ENCODE measurements at regions not wholly inside any gene's neighbourhood (a gene's known extent, or its start where the extent isn't known, plus 50 kb on each side); places are given as distances from the start of the nearest gene placed in this dataset.
"Not testable (repeated sequence)": the region's sequence is repeated elsewhere in the genome, so short reads cannot be mapped to it uniquely, and the experiment has no call there.

DNA sequence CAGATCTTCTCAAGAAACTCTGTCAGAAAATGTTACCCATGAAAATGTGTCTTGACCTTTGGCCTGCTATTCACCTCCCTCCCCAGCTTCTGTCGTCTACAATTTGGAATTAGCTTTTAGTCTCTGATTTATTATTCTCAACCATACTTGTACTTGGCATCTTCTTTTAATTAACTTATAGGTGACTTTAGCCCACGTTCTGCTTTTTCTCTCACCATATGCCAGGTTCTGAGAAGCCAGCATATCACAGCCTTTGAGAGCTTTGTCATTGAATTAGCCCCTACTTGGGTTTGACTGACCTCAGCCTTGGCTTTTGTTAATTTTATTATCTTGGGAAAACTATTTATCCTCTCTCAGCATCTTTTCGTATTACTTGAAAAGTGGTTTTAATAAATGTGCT, 355.9 kb downstream of the OXSM start:
- H2AK5ac ChIP-seq (ENCODE audit: low read length), result no peak overlapping the region
- no peak overlapping the region for H2BK120ac ChIP-seq (ENCODE audit: low read depth, low read length)
- no peak overlapping the region for H3K27ac ChIP-seq (ENCODE audit: low read depth, low read length)
- no peak overlapping the region for H2BK15ac ChIP-seq (replicated peaks; ENCODE audit: low read depth)
- no peaks in the 10 kb centered on the region for H3K4me1 ChIP-seq (ENCODE audit: control insufficient read depth, low read depth, low read length)
- H3K79me1 ChIP-seq (ENCODE audit: low read length), result no peaks in the 10 kb centered on the region
- H3K36me3 ChIP-seq (ENCODE audit: control insufficient read depth, insufficient read depth, low read length), result no peaks in the 10 kb centered on the region
- H2BK5ac ChIP-seq (ENCODE audit: low read length), result no peak overlapping the region
- H3K23ac ChIP-seq (ENCODE audit: low read length), result no peak overlapping the region
- no peaks in the 10 kb centered on the region for H3K27me3 ChIP-seq (ENCODE audit: insufficient read depth, low read length, poor library complexity)
- no peak overlapping the region for H3K4me3 ChIP-seq (ENCODE audit: low read length)
- no peak overlapping the region for H3K9ac ChIP-seq (ENCODE audit: low read length)
- H3K18ac ChIP-seq (ENCODE audit: low read length), result no peak overlapping the region
- no peak overlapping the region for H3K4me2 ChIP-seq (ENCODE audit: low read length)
- H4K8ac ChIP-seq (ENCODE audit: low read depth, low read length), result no peak overlapping the region
- DNase-seq, result no peak
- no CpG with 5 or more reads among the region's 3 CpGs for WGBS (ENCODE audit: extremely low coverage, insufficient coverage, low lambda C conversion rate)
- no peaks in the 10 kb centered on the region for H3K79me2 ChIP-seq (ENCODE audit: control insufficient read depth, insufficient read depth, low read length)
- H4K5ac ChIP-seq (ENCODE audit: low read length), result no peak overlapping the region
- no peak overlapping the region for H3K4ac ChIP-seq (ENCODE audit: low read depth, low read length)
- no peak overlapping the region for H3K56ac ChIP-seq (ENCODE audit: low read length)

GRCh38 chr3:26157428-26157827, 367.5 kb downstream of the OXSM start:
- not testable (repeated sequence) for H3K18ac ChIP-seq (ENCODE audit: low read length); H3K27me3 ChIP-seq (ENCODE audit: insufficient read depth, low read length, poor library complexity); H3K56ac ChIP-seq (ENCODE audit: low read length); H3K23ac ChIP-seq (ENCODE audit: low read length); H3K9ac ChIP-seq (ENCODE audit: low read length); H4K8ac ChIP-seq (ENCODE audit: low read depth, low read length); H3K79me2 ChIP-seq (ENCODE audit: control insufficient read depth, insufficient read depth, low read length); H3K4me1 ChIP-seq (ENCODE audit: control insufficient read depth, low read depth, low read length); H4K5ac ChIP-seq (ENCODE audit: low read length); H3K4ac ChIP-seq (ENCODE audit: low read depth, low read length); H3K27ac ChIP-seq (ENCODE audit: low read depth, low read length); H2BK5ac ChIP-seq (ENCODE audit: low read length); H3K4me3 ChIP-seq (ENCODE audit: low read length); H2BK120ac ChIP-seq (ENCODE audit: low read depth, low read length); H2BK15ac ChIP-seq (replicated peaks; ENCODE audit: low read depth); H2AK5ac ChIP-seq (ENCODE audit: low read length); H3K36me3 ChIP-seq (ENCODE audit: control insufficient read depth, insufficient read depth, low read length); DNase-seq; H3K4me2 ChIP-seq (ENCODE audit: low read length); H3K79me1 ChIP-seq (ENCODE audit: low read length)
- no CpG with 5 or more reads among the region's 4 CpGs for WGBS (ENCODE audit: extremely low coverage, insufficient coverage, low lambda C conversion rate)

DNA sequence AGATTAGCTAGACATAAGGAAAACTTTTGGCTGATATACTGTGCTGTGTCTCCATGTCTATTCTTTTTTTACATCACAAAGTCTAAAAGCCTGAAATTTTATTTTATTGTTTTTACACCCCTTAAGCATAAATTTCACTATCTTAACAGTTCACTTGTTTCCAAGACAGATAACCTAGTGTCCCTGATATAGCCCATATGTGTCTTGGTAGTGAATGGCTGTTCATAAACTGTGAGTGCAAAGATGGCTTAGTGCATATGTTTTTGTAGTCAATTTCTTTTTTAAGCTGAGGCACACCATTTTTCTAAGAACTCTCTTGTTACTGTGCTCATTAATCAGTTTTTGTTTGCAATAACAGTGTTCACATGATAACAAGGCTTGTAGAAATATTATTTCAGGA, 381.1 kb downstream of the OXSM start:
- Histone ChIP-seq H4K8ac (ENCODE audit: low read depth, low read length) (no peak overlapping the region), H3K18ac (ENCODE audit: low read length) (no peak overlapping the region), H2AK5ac (ENCODE audit: low read length) (no peak overlapping the region), H3K9ac (ENCODE audit: low read length) (no peak overlapping the region), H3K4me3 (ENCODE audit: low read length) (no peak overlapping the region), H3K27me3 (ENCODE audit: insufficient read depth, low read length, poor library complexity) (no peaks in the 10 kb centered on the region), H4K5ac (ENCODE audit: low read length) (no peak overlapping the region), H3K56ac (ENCODE audit: low read length) (no peak overlapping the region), H3K4me1 (ENCODE audit: control insufficient read depth, low read depth, low read length) (no peaks in the 10 kb centered on the region), H2BK120ac (ENCODE audit: low read depth, low read length) (no peak overlapping the region), H2BK5ac (ENCODE audit: low read length) (no peak overlapping the region), H3K79me1 (ENCODE audit: low read length) (no peaks in the 10 kb centered on the region), H2BK15ac (replicated peaks; ENCODE audit: low read depth) (no peak overlapping the region), H3K36me3 (ENCODE audit: control insufficient read depth, insufficient read depth, low read length) (no peaks in the 10 kb centered on the region), H3K79me2 (ENCODE audit: control insufficient read depth, insufficient read depth, low read length) (no peaks in the 10 kb centered on the region), H3K27ac (ENCODE audit: low read depth, low read length) (no peak overlapping the region), H3K23ac (ENCODE audit: low read length) (no peak overlapping the region), H3K4ac (ENCODE audit: low read depth, low read length) (no peak overlapping the region), H3K4me2 (ENCODE audit: low read length) (no peak overlapping the region)
- no peak for DNase-seq

DNA sequence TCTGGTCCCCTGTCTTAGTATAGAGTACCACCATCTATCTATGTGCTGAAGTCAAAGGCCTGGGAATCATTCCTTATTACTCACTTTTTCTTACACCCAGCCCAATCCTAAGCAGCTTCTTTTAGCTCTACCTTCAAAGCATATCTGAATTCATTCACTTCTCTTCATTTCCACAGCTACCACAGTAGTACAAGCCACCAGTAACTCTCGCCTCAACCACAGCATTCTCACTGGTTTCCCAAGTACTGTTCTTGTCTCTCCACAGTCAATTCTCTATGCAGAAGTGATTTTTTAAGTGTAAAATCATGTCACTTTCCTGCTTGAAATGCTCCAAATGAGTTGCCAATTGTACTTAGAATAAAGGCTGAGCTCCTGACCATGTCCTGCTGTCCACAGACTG, 401.7 kb downstream of the OXSM start:
- H3K27ac ChIP-seq (ENCODE audit: low read depth, low read length), result no peak overlapping the region
- no peak overlapping the region for H2BK15ac ChIP-seq (replicated peaks; ENCODE audit: low read depth)
- no peak overlapping the region for H2BK5ac ChIP-seq (ENCODE audit: low read length)
- H3K4ac ChIP-seq (ENCODE audit: low read depth, low read length), result no peak overlapping the region
- no peak overlapping the region for H2AK5ac ChIP-seq (ENCODE audit: low read length)
- H3K36me3 ChIP-seq (ENCODE audit: control insufficient read depth, insufficient read depth, low read length), result no peaks in the 10 kb centered on the region
- H4K5ac ChIP-seq (ENCODE audit: low read length), result no peak overlapping the region
- no peaks in the 10 kb centered on the region for H3K4me1 ChIP-seq (ENCODE audit: control insufficient read depth, low read depth, low read length)
- no peaks in the 10 kb centered on the region for H3K27me3 ChIP-seq (ENCODE audit: insufficient read depth, low read length, poor library complexity)
- H3K4me2 ChIP-seq (ENCODE audit: low read length), result no peak overlapping the region
- no peak overlapping the region for H4K8ac ChIP-seq (ENCODE audit: low read depth, low read length)
- no peak overlapping the region for H3K56ac ChIP-seq (ENCODE audit: low read length)
- H3K4me3 ChIP-seq (ENCODE audit: low read length), result no peak overlapping the region
- no peak for DNase-seq
- no peak overlapping the region for H3K9ac ChIP-seq (ENCODE audit: low read length)
- no peaks in the 10 kb centered on the region for H3K79me2 ChIP-seq (ENCODE audit: control insufficient read depth, insufficient read depth, low read length)
- H3K79me1 ChIP-seq (ENCODE audit: low read length), result no peaks in the 10 kb centered on the region
- no CpG with 5 or more reads among the region's 1 CpG for WGBS (ENCODE audit: extremely low coverage, insufficient coverage, low lambda C conversion rate)
- H2BK120ac ChIP-seq (ENCODE audit: low read depth, low read length), result no peak overlapping the region
- no peak overlapping the region for H3K18ac ChIP-seq (ENCODE audit: low read length)
- H3K23ac ChIP-seq (ENCODE audit: low read length), result no peak overlapping the region

DNA sequence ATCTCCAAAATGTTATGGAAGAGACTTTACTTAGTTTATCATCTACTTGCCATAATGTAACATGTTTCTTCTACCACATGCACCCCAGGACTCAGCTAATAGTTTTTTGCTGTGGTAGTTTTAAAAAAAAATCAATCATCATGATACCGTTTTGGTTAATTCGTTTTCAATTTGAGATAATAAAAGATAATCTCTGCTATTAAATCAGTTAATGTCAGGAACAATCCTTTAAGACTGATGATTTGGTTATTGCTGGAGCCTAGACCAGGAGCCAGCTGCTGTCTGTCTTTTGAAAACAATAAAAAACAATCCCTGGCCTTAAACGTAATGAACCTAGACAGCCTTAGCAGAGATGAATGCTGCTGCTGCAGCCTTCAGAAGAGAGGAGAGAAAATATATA, 403.7 kb downstream of the OXSM start:
- Histone ChIP-seq H2AK5ac (ENCODE audit: low read length) (no peak overlapping the region), H3K4me3 (ENCODE audit: low read length) (no peak overlapping the region), H2BK120ac (ENCODE audit: low read depth, low read length) (no peak overlapping the region), H3K27ac (ENCODE audit: low read depth, low read length) (no peak overlapping the region), H2BK15ac (replicated peaks; ENCODE audit: low read depth) (no peak overlapping the region), H3K56ac (ENCODE audit: low read length) (no peak overlapping the region), H3K4ac (ENCODE audit: low read depth, low read length) (no peak overlapping the region), H4K8ac (ENCODE audit: low read depth, low read length) (no peak overlapping the region), H3K23ac (ENCODE audit: low read length) (no peak overlapping the region), H3K27me3 (ENCODE audit: insufficient read depth, low read length, poor library complexity) (no peaks in the 10 kb centered on the region), H3K4me1 (ENCODE audit: control insufficient read depth, low read depth, low read length) (no peaks in the 10 kb centered on the region), H3K79me2 (ENCODE audit: control insufficient read depth, insufficient read depth, low read length) (no peaks in the 10 kb centered on the region), H3K79me1 (ENCODE audit: low read length) (no peaks in the 10 kb centered on the region), H3K4me2 (ENCODE audit: low read length) (no peak overlapping the region), H3K9ac (ENCODE audit: low read length) (no peak overlapping the region), H2BK5ac (ENCODE audit: low read length) (no peak overlapping the region), H3K36me3 (ENCODE audit: control insufficient read depth, insufficient read depth, low read length) (no peaks in the 10 kb centered on the region), H3K18ac (ENCODE audit: low read length) (no peak overlapping the region), H4K5ac (ENCODE audit: low read length) (no peak overlapping the region)
- no peak for DNase-seq
- no CpG with 5 or more reads among the region's 3 CpGs for WGBS (ENCODE audit: extremely low coverage, insufficient coverage, low lambda C conversion rate)

DNA sequence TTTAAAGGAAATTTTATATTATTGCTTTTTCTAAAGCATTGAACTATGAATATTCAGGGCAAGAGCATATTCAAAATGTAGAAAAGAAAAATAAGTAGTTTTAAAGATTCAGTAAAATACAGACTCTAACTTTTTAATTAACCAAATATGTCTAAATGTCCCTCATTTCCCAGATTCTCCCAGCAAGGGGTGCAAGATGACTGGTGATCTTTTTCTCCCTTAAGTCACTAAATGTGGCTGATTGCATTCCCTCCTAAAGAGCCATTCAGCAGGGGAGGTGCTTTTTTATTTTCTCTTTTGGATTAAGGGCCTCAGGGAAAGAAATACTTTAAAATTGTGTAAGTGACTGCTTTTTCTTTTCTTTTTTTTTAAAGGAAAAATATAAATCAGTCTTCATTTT, 406.9 kb downstream of the OXSM start:
- Histone ChIP-seq H3K9ac (ENCODE audit: low read length) (no peak overlapping the region), H3K79me1 (ENCODE audit: low read length) (no peaks in the 10 kb centered on the region), H2BK5ac (ENCODE audit: low read length) (no peak overlapping the region), H4K8ac (ENCODE audit: low read depth, low read length) (no peak overlapping the region), H4K5ac (ENCODE audit: low read length) (no peak overlapping the region), H2BK15ac (replicated peaks; ENCODE audit: low read depth) (no peak overlapping the region), H3K27me3 (ENCODE audit: insufficient read depth, low read length, poor library complexity) (no peaks in the 10 kb centered on the region), H3K79me2 (ENCODE audit: control insufficient read depth, insufficient read depth, low read length) (no peaks in the 10 kb centered on the region), H3K4me2 (ENCODE audit: low read length) (no peak overlapping the region), H3K56ac (ENCODE audit: low read length) (no peak overlapping the region), H3K18ac (ENCODE audit: low read length) (no peak overlapping the region), H3K23ac (ENCODE audit: low read length) (no peak overlapping the region), H2BK120ac (ENCODE audit: low read depth, low read length) (no peak overlapping the region), H3K27ac (ENCODE audit: low read depth, low read length) (no peak overlapping the region), H2AK5ac (ENCODE audit: low read length) (no peak overlapping the region), H3K4ac (ENCODE audit: low read depth, low read length) (no peak overlapping the region), H3K4me1 (ENCODE audit: control insufficient read depth, low read depth, low read length) (no peaks in the 10 kb centered on the region), H3K4me3 (ENCODE audit: low read length) (no peak overlapping the region), H3K36me3 (ENCODE audit: control insufficient read depth, insufficient read depth, low read length) (no peaks in the 10 kb centered on the region)
- DNase-seq, result no peak

Data from mesendoderm (in vitro differentiated cells).